ENCODE measurements at regions not wholly inside any gene's neighbourhood (a gene's known extent, or its start where the extent isn't known, plus 50 kb on each side); places are given as distances from the start of the nearest gene placed in this dataset.

- Mint-ChIP-seq H3K27me3 (peaks cover 26% of the 10 kb centered on the region), H3K4me3 (no peak overlapping the region), H3K9me3 (no peaks in the 10 kb centered on the region), H3K4me1 (ENCODE audit: unreplicated experiment) (no peaks in the 10 kb centered on the region), H3K27ac (no peak overlapping the region), H3K36me3 (no peaks in the 10 kb centered on the region)
- no peak for DNase-seq (ENCODE audit: extremely low spot score, unreplicated experiment)
- no peak for TF ChIP-seq CTCF (conservative IDR thresholded peaks at IDR 0.05)
Observed at GRCh38 chr3:118799303-118799702, 235.3 kb downstream of the IGSF11 start.

- Mint-ChIP-seq H3K4me3 (no peak overlapping the region), H3K9me3 (no peaks in the 10 kb centered on the region), H3K36me3 (no peaks in the 10 kb centered on the region), H3K4me1 (ENCODE audit: unreplicated experiment) (peaks cover 6% of the 10 kb centered on the region), H3K27ac (no peak overlapping the region), H3K27me3 (peaks cover 28% of the 10 kb centered on the region)
- no peak for DNase-seq (ENCODE audit: extremely low spot score, unreplicated experiment)
- no peak for TF ChIP-seq CTCF (conservative IDR thresholded peaks at IDR 0.05)
Observed at GRCh38 chr3:118801899-118802298, 232.7 kb downstream of the IGSF11 start.

GRCh38 chr3:118802325-118803095 lies 232.1 kb downstream of the IGSF11 start:
- peaks cover 6% of the 10 kb centered on the region for H3K4me1 Mint-ChIP-seq (ENCODE audit: unreplicated experiment)
- no peaks in the 10 kb centered on the region for H3K36me3 Mint-ChIP-seq
- no peak for DNase-seq (ENCODE audit: extremely low spot score, unreplicated experiment)
- no peak for TF ChIP-seq CTCF (conservative IDR thresholded peaks at IDR 0.05)
- H3K4me3 Mint-ChIP-seq = no peak overlapping the region
- no peak overlapping the region for H3K27ac Mint-ChIP-seq
- peaks cover 28% of the 10 kb centered on the region for H3K27me3 Mint-ChIP-seq
- no peaks in the 10 kb centered on the region for H3K9me3 Mint-ChIP-seq

- Mint-ChIP-seq H3K36me3 (no peaks in the 10 kb centered on the region), H3K27me3 (peaks cover 28% of the 10 kb centered on the region), H3K27ac (no peak overlapping the region), H3K4me1 (ENCODE audit: unreplicated experiment) (peaks cover 6% of the 10 kb centered on the region), H3K4me3 (no peak overlapping the region), H3K9me3 (no peaks in the 10 kb centered on the region)
- DNase-seq (ENCODE audit: extremely low spot score, unreplicated experiment) = no peak
- no peak for TF ChIP-seq CTCF (conservative IDR thresholded peaks at IDR 0.05)
Observed at GRCh38 chr3:118803096-118803476, 231.6 kb downstream of the IGSF11 start.

- no peaks in the 10 kb centered on the region for H3K36me3 Mint-ChIP-seq
- TF ChIP-seq CTCF (conservative IDR thresholded peaks at IDR 0.05) = no peak
- H3K27ac Mint-ChIP-seq = no peak overlapping the region
- H3K4me1 Mint-ChIP-seq (ENCODE audit: unreplicated experiment) = peaks cover 6% of the 10 kb centered on the region
- no peaks in the 10 kb centered on the region for H3K9me3 Mint-ChIP-seq
- peaks cover 16% of the 10 kb centered on the region for H3K27me3 Mint-ChIP-seq
- no peak overlapping the region for H3K4me3 Mint-ChIP-seq
- DNase-seq (ENCODE audit: extremely low spot score, unreplicated experiment) = no peak
Observed at GRCh38 chr3:118805007-118805406, 229.6 kb downstream of the IGSF11 start.

All from type B pancreatic cell (in vitro differentiated cells).